ENCODE measurements at regions not wholly inside any gene's neighbourhood (a gene's known extent, or its start where the extent isn't known, plus 50 kb on each side); places are given as distances from the start of the nearest gene placed in this dataset.

- Mint-ChIP-seq H3K27me3 (no peaks in the 10 kb centered on the region), H3K9me3 (peaks cover 4% of the 10 kb centered on the region), H3K27ac (no peak overlapping the region), H3K36me3 (ENCODE audit: low read depth) (no peaks in the 10 kb centered on the region), H3K4me1 (ENCODE audit: low read depth) (no peaks in the 10 kb centered on the region), H3K4me3 (no peak overlapping the region)
- intact Hi-C loops (cut with DNase I, micrococcal nuclease) = no loop called here
- Histone ChIP-seq H3K27ac (ENCODE audit: low read depth in 1 of 2, low read length in 2 of 2) (no peak overlapping the region), H3K27me3 (ENCODE audit: control insufficient read depth in 1 of 2, insufficient read depth in 2 of 2, low read length in 2 of 2) (no peaks in the 10 kb centered on the region), H3K4me3 (ENCODE audit: low read length) (no peak overlapping the region), H3K9me3 (ENCODE audit: control insufficient read depth in 1 of 2, insufficient read depth in 1 of 2, low read length in 2 of 2) (peaks cover 0 to 12% of the 10 kb centered on the region in 2 experiments), H3K4me1 (ENCODE audit: insufficient read depth, low read length) (no peaks in the 10 kb centered on the region), H3K36me3 (ENCODE audit: insufficient read depth, low read length) (no peaks in the 10 kb centered on the region)
- TF ChIP-seq CTCF (IDR thresholded peaks at IDR 0.05) = no peak
- DNase-seq (no peak), ATAC-seq (ENCODE audit: poor library complexity) (no peak)
- POLR2A ChIA-PET = no interaction called here
- CTCF ChIA-PET = no interaction called here
Measured at GRCh38 chr9:81517954-81518353, 171.4 kb downstream of the TLE1 start.

GRCh38 chr9:81513059-81513458, 176.3 kb downstream of the TLE1 start:
- Mint-ChIP-seq H3K4me1 (ENCODE audit: low read depth) (no peaks in the 10 kb centered on the region), H3K27ac (no peak overlapping the region), H3K36me3 (ENCODE audit: low read depth) (no peaks in the 10 kb centered on the region), H3K9me3 (peaks cover 2% of the 10 kb centered on the region), H3K27me3 (no peaks in the 10 kb centered on the region), H3K4me3 (no peak overlapping the region)
- DNase-seq (no peak), ATAC-seq (ENCODE audit: poor library complexity) (no peak)
- Histone ChIP-seq H3K27ac (ENCODE audit: low read depth in 1 of 2, low read length in 2 of 2) (no peak overlapping the region), H3K4me3 (ENCODE audit: low read length) (no peak overlapping the region), H3K36me3 (ENCODE audit: insufficient read depth, low read length) (no peaks in the 10 kb centered on the region), H3K4me1 (ENCODE audit: insufficient read depth, low read length) (no peaks in the 10 kb centered on the region), H3K9me3 (ENCODE audit: control insufficient read depth in 1 of 2, insufficient read depth in 1 of 2, low read length in 2 of 2) (peaks cover 0 to 15% of the 10 kb centered on the region in 2 experiments), H3K27me3 (ENCODE audit: control insufficient read depth in 1 of 2, insufficient read depth in 2 of 2, low read length in 2 of 2) (no peaks in the 10 kb centered on the region)
- TF ChIP-seq CTCF (IDR thresholded peaks at IDR 0.05) = no peak
- ChIA-PET CTCF (no interaction called here), POLR2A (no interaction called here)
- intact Hi-C loops (cut with DNase I, micrococcal nuclease) = no loop called here

GRCh38 chr9:81512641-81513040, 176.7 kb downstream of the TLE1 start:
- Mint-ChIP-seq H3K27me3 (no peaks in the 10 kb centered on the region), H3K4me3 (no peak overlapping the region), H3K27ac (no peak overlapping the region), H3K9me3 (peaks cover 2% of the 10 kb centered on the region), H3K4me1 (ENCODE audit: low read depth) (no peaks in the 10 kb centered on the region), H3K36me3 (ENCODE audit: low read depth) (no peaks in the 10 kb centered on the region)
- ChIA-PET POLR2A (no interaction called here), CTCF (no interaction called here)
- intact Hi-C loops (cut with DNase I, micrococcal nuclease) = no loop called here
- no peaks in the 10 kb centered on the region for H3K36me3 ChIP-seq (ENCODE audit: insufficient read depth, low read length)
- H3K9me3 ChIP-seq (ENCODE audit: control insufficient read depth in 1 of 2, insufficient read depth in 1 of 2, low read length in 2 of 2) = peaks cover 0 to 16% of the 10 kb centered on the region in 2 experiments
- no peak overlapping the region for H3K4me3 ChIP-seq (ENCODE audit: low read length)
- ATAC-seq (ENCODE audit: poor library complexity) = no peak
- no peak for TF ChIP-seq CTCF (IDR thresholded peaks at IDR 0.05)
- H3K4me1 ChIP-seq (ENCODE audit: insufficient read depth, low read length) = no peaks in the 10 kb centered on the region
- DNase-seq = no peak
- no peaks in the 10 kb centered on the region for H3K27me3 ChIP-seq (ENCODE audit: control insufficient read depth in 1 of 2, insufficient read depth in 2 of 2, low read length in 2 of 2)
- no peak overlapping the region for H3K27ac ChIP-seq (ENCODE audit: low read depth in 1 of 2, low read length in 2 of 2)

Data from CD4-positive, alpha-beta T cell (primary cell).